Mammary epithelial cell (primary cell): ENCODE measurements at regions not wholly inside any gene's neighbourhood (a gene's known extent, or its start where the extent isn't known, plus 50 kb on each side); places are given as distances from the start of the nearest gene placed in this dataset.

Experiments used
- CTCF ChIP-seq, 2 donors: IDR thresholded peaks in 1 of 2; conservative IDR thresholded peaks in 1 of 2; 2 replicates each; pipeline ENCODE4 v1.5.1; 2011 to 2012; ENCODE audit warnings: inconsistent platforms in 2 of 2, low read length in 2 of 2, mild to moderate bottlenecking in 2 of 2, control low read depth in 1 of 2, low read depth in 1 of 2; ENCODE audit not compliant: insufficient read depth in 1 of 2; ENCODE audit errors: extremely low read depth in 1 of 2
- EZH2 ChIP-seq: IDR thresholded peaks from 2 replicates; pipeline ENCODE4 v1.6.1; 2012; ENCODE audit warnings: low read length, inconsistent platforms, borderline replicate concordance

GRCh38 chr1:18571275-18571674 lies 59.4 kb upstream of the PAX7 start:
- TF ChIP-seq EZH2 (no peak), CTCF (conservative IDR thresholded peaks at IDR 0.05 in 1 of 2, IDR thresholded peaks at IDR 0.05 in 1 of 2; ENCODE audit: extremely low read depth in 1 of 2, insufficient read depth in 1 of 2, low read depth in 1 of 2, low read length in 2 of 2) (no peak)
